ENCODE measurements at regions not wholly inside any gene's neighbourhood (a gene's known extent, or its start where the extent isn't known, plus 50 kb on each side); places are given as distances from the start of the nearest gene placed in this dataset.

GRCh38 chr9:2320114-2320513, 301.5 kb upstream of the VLDLR start:
- TF ChIP-seq PRDM10 (tag by site-specific recombination; IDR thresholded peaks at IDR 0.05), result no peak
- no peak for TF ChIP-seq CTCF (tag by site-specific recombination; IDR thresholded peaks at IDR 0.05)
- TF ChIP-seq ZNF394 (tag by site-specific recombination; IDR thresholded peaks at IDR 0.05; ENCODE audit: borderline replicate concordance), result no peak
- no peak for TF ChIP-seq PBX3 (CRISPR knock-in tag; IDR thresholded peaks at IDR 0.05)
- TF ChIP-seq ZNF302 (tag by site-specific recombination; IDR thresholded peaks at IDR 0.05; ENCODE audit: low read depth), result no peak
- no peak for TF ChIP-seq ZNF37A (tag by site-specific recombination; IDR thresholded peaks at IDR 0.05)
- no peak for TF ChIP-seq ZNF18 (tag by site-specific recombination; IDR thresholded peaks at IDR 0.05)
- TF ChIP-seq ZNF830 (tag by site-specific recombination; IDR thresholded peaks at IDR 0.05; ENCODE audit: low read depth), result no peak
- TF ChIP-seq HOXA7 (CRISPR knock-in tag; IDR thresholded peaks at IDR 0.05; ENCODE audit: borderline replicate concordance), result no peak
